OCI-LY1 (cell line): ENCODE measurements at regions not wholly inside any gene's neighbourhood (a gene's known extent, or its start where the extent isn't known, plus 50 kb on each side); places are given as distances from the start of the nearest gene placed in this dataset.

ENCODE experiments used
- CTCF ChIP-seq: fragments of 200-600 bp; sonication (generic), shearing (Covaris generic); IDR thresholded peaks from 2 replicates; pipeline ENCODE4 v1.5.1; 2017; ENCODE audit warnings: mild to moderate bottlenecking, antibody characterized with exemption, low read length, moderate library complexity, mixed read lengths
- EZH2 ChIP-seq: fragments of 200-600 bp; sonication (generic), shearing (Covaris generic); IDR thresholded peaks from 2 replicates; pipeline ENCODE4 v1.8.0; 2017; ENCODE audit warnings: borderline replicate concordance, mixed run types, mild to moderate bottlenecking, antibody characterized with exemption, low read length, moderate library complexity, mixed read lengths

GRCh38 chr2:128549094-128549493 is 230.4 kb upstream of the HS6ST1 start:
- TF ChIP-seq CTCF (no peak), EZH2 (no peak)
